PC-3 (cell line): ENCODE measurements at regions not wholly inside any gene's neighbourhood (a gene's known extent, or its start where the extent isn't known, plus 50 kb on each side); places are given as distances from the start of the nearest gene placed in this dataset.

Experiments
- ATAC-seq: fragments of 200-7000 bp; cut with Tn5 transposase; 2 replicates; pipeline ENCODE4 v1.9.1; 2020; ENCODE audit warnings: mild to moderate bottlenecking, moderate library complexity
- BruUV-seq: library from RNA; stranded (reverse); fragments of 400-500 nt; replicated peaks from 2 replicates; lab custom pipeline; 2021; lab: Mats Ljungman, UMichigan
- CTCF ChIA-PET: fragments of 300-600 bp; sonication (Branson Sonifier 250); formaldehyde crosslinking; loops from one replicate; lab custom pipeline; 2022; ENCODE audit warnings: antibody characterized with exemption; lab: Charles Lee
- POLR2A ChIA-PET: fragments of 300-600 bp; sonication (Branson Sonifier 250); formaldehyde crosslinking; loops from one replicate; lab custom pipeline; 2022; ENCODE audit warnings: antibody characterized with exemption; ENCODE audit not compliant: unreplicated experiment; lab: Charles Lee
- DNase-seq: peaks from one replicate; pipeline ENCODE4 v3.0.0-alpha.2; 2015
- H2AFZ ChIP-seq: fragments of 300-600 bp; sonication (generic); 2 replicates; pipeline ENCODE4 v1.6.0; 2016; ENCODE audit warnings: antibody characterized with exemption, low read length
- H3F3A ChIP-seq: fragments of 300-600 bp; sonication (generic); one replicate; pipeline ENCODE4 v1.6.0; 2017; ENCODE audit warnings: antibody characterized with exemption, low read length, control low read depth, mild to moderate bottlenecking; ENCODE audit not compliant: unreplicated experiment
- H3K27ac ChIP-seq: fragments of 300-600 bp; sonication (generic); 2 replicates; pipeline ENCODE4 v1.5.1; 2016; ENCODE audit warnings: mild to moderate bottlenecking, low read length
- H3K27me3 ChIP-seq: fragments of 300-600 bp; sonication (generic); 2 replicates; pipeline ENCODE4 v1.6.1; 2016; ENCODE audit warnings: low read length, mixed read lengths
- H3K36me3 ChIP-seq: fragments of 300-600 bp; sonication (generic); 2 replicates; pipeline ENCODE4 v1.6.1; 2016; ENCODE audit warnings: low read depth, mixed run types, low read length, mixed read lengths
- H3K4me1 ChIP-seq: fragments of 300-600 bp; sonication (generic); 2 replicates; pipeline ENCODE4 v1.5.1; 2016; ENCODE audit warnings: low read length; ENCODE audit not compliant: insufficient read depth
- H3K4me2 ChIP-seq: fragments of 300-600 bp; sonication (generic); 2 replicates; pipeline ENCODE4 v1.6.0; 2016; ENCODE audit warnings: low read length
- H3K4me3 ChIP-seq: fragments of 300-600 bp; sonication (generic); 2 replicates; pipeline ENCODE4 v1.5.1; 2016; ENCODE audit warnings: mild to moderate bottlenecking, low read length, mixed read lengths
- H3K79me2 ChIP-seq: fragments of 300-600 bp; sonication (generic); 2 replicates; pipeline ENCODE4 v1.6.1; 2017; ENCODE audit warnings: low read length, mixed read lengths
- H3K9ac ChIP-seq: fragments of 300-600 bp; sonication (generic); 2 replicates; pipeline ENCODE4 v1.6.0; 2016; ENCODE audit warnings: mild to moderate bottlenecking, low read length
- H3K9me2 ChIP-seq: fragments of 300-600 bp; sonication (generic); replicated peaks from 2 replicates; pipeline ENCODE4 v1.6.1; 2016; ENCODE audit warnings: mixed run types, low read length, mixed read lengths
- H3K9me3 ChIP-seq: fragments of 300-600 bp; sonication (generic); 2 replicates; pipeline ENCODE4 v1.6.1; 2016; ENCODE audit warnings: low read length, mixed read lengths
- H4K20me1 ChIP-seq: fragments of 300-600 bp; sonication (generic); 2 replicates; pipeline ENCODE4 v1.6.1; 2016; ENCODE audit warnings: low read length, mixed read lengths
- CTCF ChIP-seq: fragments of 300-600 bp; sonication (generic); conservative IDR thresholded peaks from 2 replicates; pipeline ENCODE4 v1.5.1; 2017; ENCODE audit warnings: antibody characterized with exemption, low read depth, mild to moderate bottlenecking, low read length
- EZH2 ChIP-seq: fragments of 300-600 bp; sonication (generic); IDR thresholded peaks from one replicate; pipeline ENCODE4 v1.6.1; 2017; ENCODE audit warnings: antibody characterized with exemption, mild to moderate bottlenecking, low read length; ENCODE audit not compliant: unreplicated experiment
- EZH2phosphoT487 ChIP-seq: fragments of 300-600 bp; sonication (generic); IDR thresholded peaks from 2 replicates; pipeline ENCODE4 v1.6.1; 2018; ENCODE audit warnings: mild to moderate bottlenecking, antibody characterized with exemption, low read length, borderline replicate concordance
- intact Hi-C: fragments of 100-400 bp; cut with micrococcal nuclease; formaldehyde crosslinking; loops from 2 replicates; pipeline ENCODE4 v1.9.0; 2023

GRCh38 chr14:99093532-99094517 lies 178.2 kb downstream of the BCL11B start:
- H4K20me1 ChIP-seq = no peaks in the 10 kb centered on the region
- no peaks in the 10 kb centered on the region for H3K36me3 ChIP-seq
- ChIA-PET CTCF (no interaction called here), POLR2A (no interaction called here)
- H3K9me3 ChIP-seq = no peaks in the 10 kb centered on the region
- DNase-seq (no peak), ATAC-seq (no peak)
- no peak overlapping the region for H2AFZ ChIP-seq
- intact Hi-C loops = no loop called here
- H3K79me2 ChIP-seq = no peaks in the 10 kb centered on the region
- no TSS peak for BruUV-seq
- H3K27ac ChIP-seq = no peak overlapping the region
- H3K4me2 ChIP-seq = no peak overlapping the region
- no peak for TF ChIP-seq CTCF
- TF ChIP-seq EZH2phosphoT487 = no peak
- TF ChIP-seq EZH2 = no peak
- no peaks in the 10 kb centered on the region for H3K4me1 ChIP-seq
- H3K9ac ChIP-seq = no peak overlapping the region
- no peak overlapping the region for H3K4me3 ChIP-seq
- H3K27me3 ChIP-seq = peaks cover 70% of the 10 kb centered on the region
- no peaks in the 10 kb centered on the region for H3F3A ChIP-seq
- H3K9me2 ChIP-seq = no peaks in the 10 kb centered on the region

GRCh38 chr14:99094901-99095300 lies 177.1 kb downstream of the BCL11B start:
- no peak overlapping the region for H3K9ac ChIP-seq
- DNase-seq (no peak), ATAC-seq (no peak)
- H3K4me1 ChIP-seq = no peaks in the 10 kb centered on the region
- no peaks in the 10 kb centered on the region for H3K36me3 ChIP-seq
- TF ChIP-seq EZH2phosphoT487 = no peak
- TF ChIP-seq EZH2 = no peak
- TF ChIP-seq CTCF = no peak
- no peak overlapping the region for H3K4me3 ChIP-seq
- H3K9me3 ChIP-seq = no peaks in the 10 kb centered on the region
- H3K27ac ChIP-seq = no peak overlapping the region
- no peak overlapping the region for H3K4me2 ChIP-seq
- H3K9me2 ChIP-seq = no peaks in the 10 kb centered on the region
- ChIA-PET CTCF (no interaction called here), POLR2A (no interaction called here)
- no TSS peak for BruUV-seq
- no peaks in the 10 kb centered on the region for H3K79me2 ChIP-seq
- H4K20me1 ChIP-seq = no peaks in the 10 kb centered on the region
- H3K27me3 ChIP-seq = peaks cover 72% of the 10 kb centered on the region
- no peaks in the 10 kb centered on the region for H3F3A ChIP-seq
- intact Hi-C loops = no loop called here
- no peak overlapping the region for H2AFZ ChIP-seq

DNA sequence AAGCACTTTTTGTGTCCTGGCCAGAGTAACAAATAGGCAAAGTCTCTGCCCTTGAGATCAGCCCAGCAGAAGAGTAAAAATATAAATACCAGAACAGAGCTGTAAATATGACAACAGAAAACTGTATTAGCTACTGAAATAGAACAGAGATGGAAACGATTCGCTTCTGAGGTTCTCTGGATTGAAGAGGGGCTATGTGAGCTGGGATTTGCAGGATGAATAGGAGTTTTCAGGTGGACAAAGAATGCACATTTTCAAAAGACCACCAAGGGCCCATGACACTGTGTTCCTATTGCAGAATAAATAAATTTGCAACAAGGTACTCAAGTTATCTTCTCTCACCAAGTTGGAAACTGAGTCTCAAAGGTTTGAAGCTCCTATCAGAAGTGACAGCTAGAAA lies 176.6 kb downstream of the BCL11B start:
- ATAC-seq = no peak
- POLR2A ChIA-PET = no interaction called here

More for the DNA sequence above, 176.6 kb downstream of the BCL11B start:
- Histone ChIP-seq H3K9me3 (no peaks in the 10 kb centered on the region), H3K27me3 (peaks cover 74% of the 10 kb centered on the region), H3K27ac (no peak overlapping the region), H3K79me2 (no peaks in the 10 kb centered on the region), H3K4me3 (no peak overlapping the region), H3K4me2 (no peak overlapping the region), H3F3A (no peaks in the 10 kb centered on the region), H3K4me1 (no peaks in the 10 kb centered on the region), H3K36me3 (no peaks in the 10 kb centered on the region), H4K20me1 (no peaks in the 10 kb centered on the region), H3K9me2 (no peaks in the 10 kb centered on the region), H3K9ac (no peak overlapping the region), H2AFZ (no peak overlapping the region)
- BruUV-seq = no TSS peak
- no peak for DNase-seq
- TF ChIP-seq EZH2 (no peak), EZH2phosphoT487 (no peak), CTCF (no peak)
- intact Hi-C loops = no loop called here
- CTCF ChIA-PET = no interaction called here
